Ovary (tissue), 7 donors: ENCODE measurements at regions not wholly inside any gene's neighbourhood (a gene's known extent, or its start where the extent isn't known, plus 50 kb on each side); places are given as distances from the start of the nearest gene placed in this dataset.

Experiments used
- DNase-seq, 5 donors: peaks; one replicate each; pipeline ENCODE4 v3.0.0-alpha.2; 2019 to 2020
- H3K27ac ChIP-seq, 2 donors: fragments of 200-600 bp; one replicate each; pipeline versions ENCODE4 v1.5.1 to v1.8.0; 2019 to 2022
- H3K27me3 ChIP-seq: fragments of 200-600 bp; one replicate; pipeline ENCODE4 v1.8.0; 2022
- H3K36me3 ChIP-seq: fragments of 200-600 bp; sonication (generic); one replicate; pipeline ENCODE4 v1.5.1; 2019
- H3K4me1 ChIP-seq: one replicate; pipeline ENCODE4 v1.8.1; 2013; ENCODE audit warnings: mild to moderate bottlenecking, moderate library complexity; ENCODE audit not compliant: insufficient read depth
- H3K4me3 ChIP-seq: fragments of 200-600 bp; sonication (generic); one replicate; pipeline ENCODE4 v1.5.1; 2017
- H3K9me3 ChIP-seq, 2 donors: fragments of 200-600 bp in 1 of 2; sonication (generic) in 1 of 2; one replicate each; pipeline versions ENCODE4 v1.5.1 to v1.8.1; 2013 to 2019; ENCODE audit warnings: mild to moderate bottlenecking in 1 of 2, moderate library complexity in 1 of 2
- EP300 ChIP-seq: sonication (generic); formaldehyde crosslinking; IDR thresholded peaks from one replicate; pipeline ENCODE4 v1.6.1; 2017; ENCODE audit warnings: antibody characterized with exemption
- POLR2A ChIP-seq: fragments of 450-650 bp; IDR thresholded peaks from one replicate; pipeline ENCODE4 v1.6.1; 2017; ENCODE audit warnings: antibody characterized with exemption, mild to moderate bottlenecking, moderate library complexity
- WGBS, 3 donors: extraction: QIAGEN DNeasy Blood & Tissue Kit in 1 of 3; methylation state at CpG; one replicate each; pipeline versions ENCODE4 v1.1.5 to v1.1.7; 2013 to 2017; 5-methylcytosine and 5-hydroxymethylcytosine counted together
- intact Hi-C, 4 donors: fragments of 100-400 bp; cut with DNase I; formaldehyde crosslinking; loops; one replicate each; pipeline versions ENCODE4 v1.11.0 to v1.15.1; 2022 to 2023
- TF ChIP-seq, protein P1 (sequence below), 3 donors: fragments of 450-650 bp in 2 of 3; fragments of 200-600 bp in 1 of 3; IDR thresholded peaks; one replicate each; pipeline versions ENCODE4 v1.5.1 to v1.8.0; 2016 to 2022; ENCODE audit warnings: antibody characterized with exemption in 3 of 3, mild to moderate bottlenecking in 1 of 3
- donor health status: DM: no; HTN: no; CAD: no; lungs with moderate emphysema.
- donor health status: DM: no; HTN: no; CAD: no.
- donor health status: Bipolar disorder and iron deficiency.
- donor health status: DM: no; HTN: no; CAD: no.
- donor health status: DM: yes; HTN: yes; CAD: no.

DNA sequence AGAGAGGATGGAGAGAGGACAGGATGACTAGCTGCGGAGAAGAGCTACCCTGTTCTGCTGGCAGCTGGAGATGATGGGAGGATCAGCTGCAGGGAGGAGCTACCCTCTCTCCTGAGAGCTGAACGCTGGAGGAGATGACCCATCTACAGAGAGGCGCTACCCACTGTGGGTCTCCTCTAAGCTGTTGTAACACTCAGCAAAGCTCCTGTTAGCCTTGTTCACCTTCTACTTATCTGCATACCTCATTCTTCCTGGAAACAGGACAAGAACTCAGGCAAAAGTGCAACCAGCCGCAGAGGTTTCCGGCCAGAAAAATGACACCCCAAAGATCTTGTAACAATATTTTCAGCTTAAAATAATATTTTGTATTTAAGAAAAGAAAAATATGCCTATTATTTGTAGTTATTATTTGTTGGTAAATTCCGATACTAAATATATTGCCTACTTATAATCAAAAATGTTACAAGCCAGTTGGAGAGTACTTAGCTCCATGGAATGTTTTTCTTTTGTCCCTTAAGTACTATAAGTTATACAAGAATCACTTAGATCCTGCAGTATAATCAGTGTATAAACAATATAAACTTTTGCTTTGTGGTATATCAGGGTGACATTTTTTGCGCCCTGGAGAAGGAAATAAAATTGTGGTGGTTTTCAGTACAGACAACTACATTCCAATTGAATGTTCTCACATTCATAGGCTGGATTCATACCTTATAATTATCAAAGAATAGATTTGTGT lies 1188.0 kb upstream of the CADM2 start:
- 87 to 93% (median 87%) methylated on average over 7 of the region's 7 CpGs for WGBS, 3 donors
- intact Hi-C loops: no loop called here

DNA sequence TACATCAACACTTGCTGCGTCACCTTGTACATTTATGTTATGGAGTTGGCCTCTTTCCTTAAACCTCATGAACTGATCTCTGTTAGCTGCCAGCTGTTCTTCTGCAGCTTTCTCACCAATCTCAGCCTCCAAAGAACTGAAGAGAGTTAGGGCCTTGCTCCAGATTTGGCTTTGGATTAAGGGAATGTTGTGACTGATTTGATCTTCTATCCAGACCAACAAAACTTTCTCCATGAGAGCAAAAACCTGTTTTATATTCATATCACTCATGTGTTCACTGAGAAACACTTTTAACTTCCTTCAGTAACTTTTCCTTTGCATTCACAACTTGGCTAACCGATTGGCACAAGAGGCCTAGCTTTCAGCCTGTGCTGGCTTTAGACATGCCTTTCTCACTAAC lies 1156.0 kb upstream of the CADM2 start:
- no peaks in the 10 kb centered on the region for H3K27me3 ChIP-seq
- no peaks in the 10 kb centered on the region for H3K36me3 ChIP-seq
- no peak overlapping the region for H3K4me3 ChIP-seq
- TF ChIP-seq, protein P1, sequence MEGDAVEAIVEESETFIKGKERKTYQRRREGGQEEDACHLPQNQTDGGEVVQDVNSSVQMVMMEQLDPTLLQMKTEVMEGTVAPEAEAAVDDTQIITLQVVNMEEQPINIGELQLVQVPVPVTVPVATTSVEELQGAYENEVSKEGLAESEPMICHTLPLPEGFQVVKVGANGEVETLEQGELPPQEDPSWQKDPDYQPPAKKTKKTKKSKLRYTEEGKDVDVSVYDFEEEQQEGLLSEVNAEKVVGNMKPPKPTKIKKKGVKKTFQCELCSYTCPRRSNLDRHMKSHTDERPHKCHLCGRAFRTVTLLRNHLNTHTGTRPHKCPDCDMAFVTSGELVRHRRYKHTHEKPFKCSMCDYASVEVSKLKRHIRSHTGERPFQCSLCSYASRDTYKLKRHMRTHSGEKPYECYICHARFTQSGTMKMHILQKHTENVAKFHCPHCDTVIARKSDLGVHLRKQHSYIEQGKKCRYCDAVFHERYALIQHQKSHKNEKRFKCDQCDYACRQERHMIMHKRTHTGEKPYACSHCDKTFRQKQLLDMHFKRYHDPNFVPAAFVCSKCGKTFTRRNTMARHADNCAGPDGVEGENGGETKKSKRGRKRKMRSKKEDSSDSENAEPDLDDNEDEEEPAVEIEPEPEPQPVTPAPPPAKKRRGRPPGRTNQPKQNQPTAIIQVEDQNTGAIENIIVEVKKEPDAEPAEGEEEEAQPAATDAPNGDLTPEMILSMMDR (IDR thresholded peaks at IDR 0.05): no peak
- TF ChIP-seq POLR2A (no peak), EP300 (no peak)
- no peak for DNase-seq
- intact Hi-C loops: no loop called here
- 85 to 93% (median 89%) methylated on average over 2 of the region's 2 CpGs for WGBS, 3 donors
- no peak overlapping the region for H3K27ac ChIP-seq
- H3K4me1 ChIP-seq: no peaks in the 10 kb centered on the region
- H3K9me3 ChIP-seq: no peaks in the 10 kb centered on the region

More for the DNA sequence above, 1188.0 kb upstream of the CADM2 start:
- Histone ChIP-seq H3K27me3 (no peaks in the 10 kb centered on the region), H3K9me3 (no peaks in the 10 kb centered on the region), H3K27ac (no peak overlapping the region), H3K4me1 (no peaks in the 10 kb centered on the region), H3K4me3 (no peak overlapping the region), H3K36me3 (no peaks in the 10 kb centered on the region)
- DNase-seq: no peak
- TF ChIP-seq EP300: no peak
- TF ChIP-seq, protein P1 (IDR thresholded peaks at IDR 0.05): no peak

DNA sequence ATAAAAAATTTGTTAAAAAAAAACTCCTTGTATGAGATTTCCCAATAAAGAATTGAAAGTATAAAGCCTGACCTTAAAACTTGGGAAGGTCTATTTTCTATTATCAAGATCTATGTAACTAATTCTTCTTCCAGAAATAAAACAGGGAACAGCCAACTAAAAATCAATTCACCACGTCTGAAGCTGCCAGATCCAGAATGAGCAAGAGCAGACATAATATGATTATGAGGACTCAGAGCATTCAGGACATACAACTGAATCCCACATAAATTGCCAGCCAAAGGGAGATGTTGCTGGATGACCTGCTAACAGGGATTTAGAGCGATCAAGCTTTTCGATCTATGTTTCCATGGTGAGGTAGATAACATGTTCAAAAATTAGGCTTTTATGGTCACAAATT lies 1151.3 kb upstream of the CADM2 start:
- intact Hi-C loops: no loop called here
- H3K36me3 ChIP-seq: no peaks in the 10 kb centered on the region
- no peaks in the 10 kb centered on the region for H3K4me1 ChIP-seq
- no peak overlapping the region for H3K27ac ChIP-seq
- no peaks in the 10 kb centered on the region for H3K27me3 ChIP-seq
- no peak for DNase-seq
- TF ChIP-seq EP300 (no peak), POLR2A (no peak)
- TF ChIP-seq, protein P1 (IDR thresholded peaks at IDR 0.05): no peak
- H3K9me3 ChIP-seq: no peaks in the 10 kb centered on the region
- 74 to 76% (median 75%) methylated on average over 3 of the region's 3 CpGs for WGBS, 3 donors
- no peak overlapping the region for H3K4me3 ChIP-seq

DNA sequence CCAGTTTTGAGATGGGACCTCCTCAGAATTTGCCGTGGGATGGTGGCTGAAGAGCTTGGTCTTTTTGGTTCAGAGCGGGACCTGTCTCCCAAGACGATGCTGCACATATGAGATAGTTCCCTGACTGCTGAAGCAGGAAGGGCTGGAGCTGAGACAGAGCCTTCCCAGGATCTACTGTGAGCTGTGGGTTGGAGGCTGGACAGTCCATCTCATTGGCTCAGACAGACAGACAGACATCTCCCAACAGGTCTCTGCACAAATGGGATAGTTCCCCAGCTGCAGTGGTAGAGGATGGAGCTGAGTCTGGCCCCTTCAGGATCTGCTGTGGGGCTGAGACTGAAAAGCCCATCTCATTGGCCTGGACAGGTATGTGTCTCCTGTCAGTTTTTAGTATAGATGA lies 1145.6 kb upstream of the CADM2 start:
- no peaks in the 10 kb centered on the region for H3K36me3 ChIP-seq
- WGBS, 3 donors: 90 to 92% (median 91%) methylated on average over 3 of the region's 3 CpGs
- intact Hi-C loops: no loop called here
- DNase-seq: no peak
- no peak overlapping the region for H3K27ac ChIP-seq
- H3K4me3 ChIP-seq: no peak overlapping the region
- TF ChIP-seq EP300 (no peak), POLR2A (no peak)
- TF ChIP-seq, protein P1 (IDR thresholded peaks at IDR 0.05): no peak
- H3K9me3 ChIP-seq: no peaks in the 10 kb centered on the region
- no peaks in the 10 kb centered on the region for H3K27me3 ChIP-seq
- no peaks in the 10 kb centered on the region for H3K4me1 ChIP-seq
